Upper lobe of left lung (tissue), 6 donors: ENCODE measurements at regions not wholly inside any gene's neighbourhood (a gene's known extent, or its start where the extent isn't known, plus 50 kb on each side); places are given as distances from the start of the nearest gene placed in this dataset.

Source experiments
- ATAC-seq, 2 donors: fragments of 200-7000 bp; cut with Tn5 transposase; one replicate each; pipeline ENCODE4 v1.9.1; 2022; ENCODE audit warnings: mild to moderate bottlenecking in 2 of 2, moderate library complexity in 2 of 2; ENCODE audit not compliant: low FRiP score in 2 of 2
- DNase-seq, 2 donors: peaks; one replicate each; pipeline ENCODE4 v3.0.0-alpha.2; 2019 to 2020
- H3K27ac ChIP-seq, 4 donors: fragments of 200-600 bp; sonication (generic); one replicate each; pipeline ENCODE4 v1.5.1; 2016 to 2019
- H3K27me3 ChIP-seq, 4 donors: fragments of 200-600 bp; sonication (generic); one replicate each; pipeline ENCODE4 v1.5.1; 2017 to 2019
- H3K36me3 ChIP-seq, 4 donors: fragments of 200-600 bp; sonication (generic); one replicate each; pipeline ENCODE4 v1.5.1; 2016 to 2019
- H3K4me1 ChIP-seq, 4 donors: fragments of 200-600 bp; sonication (generic); one replicate each; pipeline ENCODE4 v1.5.1; 2018 to 2019
- H3K4me3 ChIP-seq, 4 donors: fragments of 200-600 bp; sonication (generic); one replicate each; pipeline ENCODE4 v1.5.1; 2017 to 2019; ENCODE audit warnings: mild to moderate bottlenecking in 2 of 4, moderate library complexity in 1 of 4
- H3K9me3 ChIP-seq, 4 donors: fragments of 200-600 bp; sonication (generic); one replicate each; pipeline ENCODE4 v1.5.1; 2018 to 2019
- EP300 ChIP-seq, 4 donors: sonication (generic); formaldehyde crosslinking; IDR thresholded peaks; one replicate each; pipeline ENCODE4 v1.5.1; 2017; ENCODE audit warnings: antibody characterized with exemption in 4 of 4, control low read depth in 2 of 4
- POLR2A ChIP-seq, 4 donors: fragments of 450-650 bp; IDR thresholded peaks; one replicate each; pipeline ENCODE4 v1.5.1; 2016 to 2017; ENCODE audit warnings: antibody characterized with exemption in 4 of 4, mild to moderate bottlenecking in 2 of 4
- POLR2AphosphoS5 ChIP-seq, 2 donors: sonication (generic); formaldehyde crosslinking; IDR thresholded peaks; one replicate each; pipeline ENCODE4 v1.5.1; 2017; ENCODE audit warnings: antibody characterized with exemption in 2 of 2
- WGBS, 2 donors: methylation state at CpG; one replicate each; pipeline ENCODE4 v1.1.5; 2017 to 2018; 5-methylcytosine and 5-hydroxymethylcytosine counted together
- TF ChIP-seq, protein P1 (sequence below), 6 experiments: fragments of 450-650 bp in 4 of 6; fragments of 200-600 bp in 2 of 6; sonication (generic) in 2 of 6; IDR thresholded peaks; one replicate each; pipeline ENCODE4 v1.5.1; 2016 to 2019; ENCODE audit warnings: antibody characterized with exemption in 6 of 6
- donor health status: DM: no; HTN: no; CAD: no; lungs with moderate emphysema.
- donor health status: DM: no; HTN: yes; CAD: no; lungs with severe emphysema.

DNA sequence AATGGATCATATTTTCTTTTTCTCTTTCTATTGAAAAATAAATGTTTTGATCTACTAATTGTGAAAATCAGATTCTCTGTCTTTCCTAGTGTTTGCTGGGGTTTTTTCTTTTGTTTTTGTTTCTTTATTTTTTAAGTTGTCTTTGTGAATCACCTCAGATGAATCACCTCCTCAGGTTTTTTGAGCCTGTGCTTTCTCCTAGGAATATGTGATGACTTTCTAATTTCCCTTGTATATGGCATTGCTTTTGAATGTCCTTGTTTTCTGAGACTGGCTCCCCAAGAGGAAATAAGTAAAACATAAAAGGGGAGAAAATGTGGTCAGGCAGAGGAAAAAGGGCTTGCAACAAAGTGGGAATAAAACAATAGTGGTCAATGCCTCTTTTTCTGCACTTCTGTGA lies 750.0 kb downstream of the ZPLD1 start:
- Histone ChIP-seq H3K4me3 (no peak overlapping the region), H3K27me3 (no peaks in the 10 kb centered on the region), H3K27ac (no peak overlapping the region), H3K4me1 (no peaks in the 10 kb centered on the region), H3K9me3 (no peaks in the 10 kb centered on the region), H3K36me3 (no peaks in the 10 kb centered on the region)
- ATAC-seq (no peak), DNase-seq (no peak)
- TF ChIP-seq POLR2AphosphoS5 (IDR thresholded peaks at IDR 0.05): no peak
- no peak for TF ChIP-seq EP300 (IDR thresholded peaks at IDR 0.05)
- no peak for TF ChIP-seq POLR2A (IDR thresholded peaks at IDR 0.05)
- TF ChIP-seq, protein P1, sequence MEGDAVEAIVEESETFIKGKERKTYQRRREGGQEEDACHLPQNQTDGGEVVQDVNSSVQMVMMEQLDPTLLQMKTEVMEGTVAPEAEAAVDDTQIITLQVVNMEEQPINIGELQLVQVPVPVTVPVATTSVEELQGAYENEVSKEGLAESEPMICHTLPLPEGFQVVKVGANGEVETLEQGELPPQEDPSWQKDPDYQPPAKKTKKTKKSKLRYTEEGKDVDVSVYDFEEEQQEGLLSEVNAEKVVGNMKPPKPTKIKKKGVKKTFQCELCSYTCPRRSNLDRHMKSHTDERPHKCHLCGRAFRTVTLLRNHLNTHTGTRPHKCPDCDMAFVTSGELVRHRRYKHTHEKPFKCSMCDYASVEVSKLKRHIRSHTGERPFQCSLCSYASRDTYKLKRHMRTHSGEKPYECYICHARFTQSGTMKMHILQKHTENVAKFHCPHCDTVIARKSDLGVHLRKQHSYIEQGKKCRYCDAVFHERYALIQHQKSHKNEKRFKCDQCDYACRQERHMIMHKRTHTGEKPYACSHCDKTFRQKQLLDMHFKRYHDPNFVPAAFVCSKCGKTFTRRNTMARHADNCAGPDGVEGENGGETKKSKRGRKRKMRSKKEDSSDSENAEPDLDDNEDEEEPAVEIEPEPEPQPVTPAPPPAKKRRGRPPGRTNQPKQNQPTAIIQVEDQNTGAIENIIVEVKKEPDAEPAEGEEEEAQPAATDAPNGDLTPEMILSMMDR (IDR thresholded peaks at IDR 0.05): no peak

DNA sequence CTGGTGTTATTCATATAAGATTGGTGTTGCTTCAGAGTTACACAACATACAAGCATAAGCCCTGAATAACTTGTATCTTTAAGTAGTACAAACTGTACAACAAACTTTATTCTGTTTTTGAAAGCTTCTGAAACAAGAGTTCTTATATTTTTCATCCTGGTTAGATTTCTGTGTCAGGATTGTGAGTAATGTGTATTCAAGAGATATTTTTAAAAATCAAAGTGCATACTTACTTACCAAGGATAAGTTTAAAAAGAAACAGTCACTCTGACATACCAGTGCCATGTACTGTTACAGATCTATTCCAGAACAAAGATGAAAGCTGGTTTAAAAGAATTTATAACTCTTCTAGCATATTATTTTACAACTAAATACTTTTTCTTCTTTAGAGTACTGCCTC lies 755.1 kb downstream of the ZPLD1 start:
- H3K27me3 ChIP-seq: no peaks in the 10 kb centered on the region
- ATAC-seq (no peak), DNase-seq (no peak)
- no peaks in the 10 kb centered on the region for H3K9me3 ChIP-seq
- no peaks in the 10 kb centered on the region for H3K4me1 ChIP-seq
- H3K27ac ChIP-seq: no peak overlapping the region
- H3K36me3 ChIP-seq: no peaks in the 10 kb centered on the region
- H3K4me3 ChIP-seq: no peak overlapping the region
- TF ChIP-seq, protein P1 (IDR thresholded peaks at IDR 0.05): no peak
- TF ChIP-seq POLR2AphosphoS5 (IDR thresholded peaks at IDR 0.05) (no peak), POLR2A (IDR thresholded peaks at IDR 0.05) (no peak), EP300 (IDR thresholded peaks at IDR 0.05) (no peak)

DNA sequence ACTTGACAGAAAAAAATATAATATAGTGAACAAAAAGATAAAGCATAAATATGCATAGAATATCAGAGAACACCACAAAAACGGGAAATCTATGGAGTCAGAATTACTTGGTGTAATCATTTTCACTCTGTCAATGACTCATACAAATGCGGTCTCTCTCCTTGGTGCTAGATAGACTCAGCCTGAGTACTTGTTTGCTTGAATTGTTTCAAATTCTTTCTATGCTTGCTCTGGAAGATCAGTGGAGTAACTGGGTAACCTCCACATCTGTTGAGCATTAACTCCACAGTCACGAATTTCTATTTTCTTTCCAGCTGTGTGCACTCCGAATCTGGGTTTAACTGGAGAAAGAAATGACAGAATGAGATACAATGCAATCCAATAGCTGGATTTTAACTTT lies 760.4 kb downstream of the ZPLD1 start:
- no peak for ATAC-seq
- no peak overlapping the region for H3K4me3 ChIP-seq
- no peaks in the 10 kb centered on the region for H3K36me3 ChIP-seq
- H3K9me3 ChIP-seq: no peaks in the 10 kb centered on the region
- H3K27me3 ChIP-seq: no peaks in the 10 kb centered on the region
- no peak overlapping the region for H3K27ac ChIP-seq
- no peak for DNase-seq
- no peaks in the 10 kb centered on the region for H3K4me1 ChIP-seq
- no peak for TF ChIP-seq EP300 (IDR thresholded peaks at IDR 0.05)
- TF ChIP-seq, protein P1 (IDR thresholded peaks at IDR 0.05): no peak
- TF ChIP-seq POLR2A (IDR thresholded peaks at IDR 0.05): no peak
- TF ChIP-seq POLR2AphosphoS5 (IDR thresholded peaks at IDR 0.05): no peak
- 70 to 71% methylated on average over 4 of the region's 4 CpGs for WGBS, 2 donors

DNA sequence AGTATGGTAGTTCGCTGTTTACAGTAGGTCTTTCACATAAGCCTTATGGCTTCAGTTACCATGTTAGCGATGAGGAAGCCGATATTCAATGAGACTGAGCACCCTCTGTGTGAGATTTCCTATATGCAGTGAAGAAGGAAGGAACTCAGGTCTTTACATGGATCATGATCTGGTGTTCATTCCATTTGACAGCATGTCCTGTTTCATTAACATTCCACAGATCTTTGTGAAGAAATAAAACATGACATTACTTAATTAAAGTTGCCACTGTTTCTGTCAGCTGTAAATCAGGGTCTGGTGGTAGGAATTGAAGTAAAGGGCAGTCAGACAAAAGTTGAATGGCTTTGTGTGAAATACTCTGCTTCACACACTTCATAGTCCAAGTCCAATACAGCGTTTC lies 768.6 kb downstream of the ZPLD1 start:
- 90 to 94% methylated on average over 4 of the region's 4 CpGs for WGBS, 2 donors
- TF ChIP-seq POLR2A (IDR thresholded peaks at IDR 0.05) (no peak), POLR2AphosphoS5 (IDR thresholded peaks at IDR 0.05) (no peak), EP300 (IDR thresholded peaks at IDR 0.05) (no peak)
- TF ChIP-seq, protein P1 (IDR thresholded peaks at IDR 0.05): no peak
- no peaks in the 10 kb centered on the region for H3K9me3 ChIP-seq
- H3K4me1 ChIP-seq: no peaks in the 10 kb centered on the region
- no peak overlapping the region for H3K27ac ChIP-seq
- DNase-seq: no peak
- H3K27me3 ChIP-seq: no peaks in the 10 kb centered on the region
- no peak overlapping the region for H3K4me3 ChIP-seq
- H3K36me3 ChIP-seq: no peaks in the 10 kb centered on the region
- no peak for ATAC-seq

DNA sequence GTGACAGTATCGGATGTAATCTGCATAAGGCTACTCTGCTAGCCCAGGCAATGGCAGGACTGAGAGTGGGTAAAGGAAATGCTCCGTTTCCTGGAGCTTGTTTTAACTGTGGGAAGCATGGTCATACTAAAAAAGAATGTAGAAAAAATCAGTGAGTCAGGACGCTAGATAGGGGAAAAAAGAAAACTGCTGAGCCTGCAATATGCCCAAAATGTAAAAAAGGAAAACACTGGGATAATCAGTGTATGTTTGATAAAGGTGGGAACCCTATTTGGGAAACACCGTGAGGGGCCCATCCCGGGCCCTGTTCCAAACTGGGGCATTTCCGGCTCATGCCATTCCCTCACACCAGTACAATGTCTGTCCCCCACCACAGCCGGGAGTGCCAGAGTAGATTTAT lies 775.8 kb downstream of the ZPLD1 start:
- 42 to 46% methylated on average over 7 of the region's 7 CpGs for WGBS, 2 donors
- no peaks in the 10 kb centered on the region for H3K9me3 ChIP-seq
- no peaks in the 10 kb centered on the region for H3K36me3 ChIP-seq
- ATAC-seq (no peak), DNase-seq (no peak)
- TF ChIP-seq EP300 (IDR thresholded peaks at IDR 0.05): no peak
- no peak for TF ChIP-seq POLR2AphosphoS5 (IDR thresholded peaks at IDR 0.05)
- TF ChIP-seq POLR2A (IDR thresholded peaks at IDR 0.05): no peak
- TF ChIP-seq, protein P1 (IDR thresholded peaks at IDR 0.05): no peak
- no peak overlapping the region for H3K27ac ChIP-seq
- no peak overlapping the region for H3K4me3 ChIP-seq
- no peaks in the 10 kb centered on the region for H3K27me3 ChIP-seq
- H3K4me1 ChIP-seq: no peaks in the 10 kb centered on the region
